COR-L47 (cell line): ENCODE measurements at regions not wholly inside any gene's neighbourhood (a gene's known extent, or its start where the extent isn't known, plus 50 kb on each side); places are given as distances from the start of the nearest gene placed in this dataset.
"Not testable (repeated sequence)": the region's sequence is repeated elsewhere in the genome, so short reads cannot be mapped to it uniquely, and the experiment has no call there.

Experiments
- DNase-seq: peaks from one replicate; lab custom pipeline; 2025; lab: John Stamatoyannopoulos, UW

- no peak for DNase-seq
These were observed 52.5 kb downstream of the RHOB start for GRCh38 chr2:20499387-20499786.

- no peak for DNase-seq
These were observed 55.1 kb downstream of the RHOB start for GRCh38 chr2:20501974-20502373.

- not testable (repeated sequence) for DNase-seq
These were observed 55.6 kb downstream of the RHOB start for GRCh38 chr2:20502496-20502895.

- DNase-seq = no peak
These were observed 57.3 kb downstream of the RHOB start for GRCh38 chr2:20504174-20504573.

- no peak for DNase-seq
These were observed 59.4 kb downstream of the RHOB start for GRCh38 chr2:20506201-20506685.

- DNase-seq = no peak
These were observed 60.4 kb downstream of the RHOB start for GRCh38 chr2:20507166-20507692.

GRCh38 chr2:20507711-20508110 lies 60.8 kb downstream of the RHOB start:
- no peak for DNase-seq

- DNase-seq = no peak
These were observed 62.5 kb downstream of the RHOB start for GRCh38 chr2:20509301-20509769.

- no peak for DNase-seq
These were observed 63.1 kb downstream of the RHOB start for GRCh38 chr2:20509770-20510490.

- no peak for DNase-seq
These were observed 64.3 kb downstream of the RHOB start for GRCh38 chr2:20511130-20511529.

GRCh38 chr2:20512061-20512605 lies 65.3 kb downstream of the RHOB start:
- no peak for DNase-seq

GRCh38 chr2:20513946-20514345 lies 67.1 kb downstream of the RHOB start:
- no peak for DNase-seq

GRCh38 chr2:20514596-20515269 lies 67.9 kb downstream of the RHOB start:
- DNase-seq = no peak

- no peak for DNase-seq
These were observed 68.7 kb downstream of the RHOB start for GRCh38 chr2:20515290-20516220.

- no peak for DNase-seq
These were observed 69.4 kb downstream of the RHOB start for GRCh38 chr2:20516291-20516645.

GRCh38 chr2:20516646-20517341 lies 69.9 kb downstream of the RHOB start:
- DNase-seq = no peak

GRCh38 chr2:20519309-20519708 lies 72.4 kb downstream of the RHOB start:
- DNase-seq = no peak

- no peak for DNase-seq
These were observed 73.3 kb downstream of the RHOB start for GRCh38 chr2:20520128-20520527.

GRCh38 chr2:20521193-20521592 lies 74.3 kb downstream of the RHOB start:
- no peak for DNase-seq

- no peak for DNase-seq
These were observed 74.9 kb downstream of the RHOB start for GRCh38 chr2:20521682-20522189.
